HG02870 (cell line): ENCODE measurements at regions not wholly inside any gene's neighbourhood (a gene's known extent, or its start where the extent isn't known, plus 50 kb on each side); places are given as distances from the start of the nearest gene placed in this dataset.

ENCODE experiments used
- ATAC-seq: cut with Tn5 transposase; IDR thresholded peaks from one replicate; pipeline ENCODE4 v1.9.1; 2021; ENCODE audit warnings: mild to moderate bottlenecking, moderate library complexity; ENCODE audit not compliant: unreplicated experiment

DNA sequence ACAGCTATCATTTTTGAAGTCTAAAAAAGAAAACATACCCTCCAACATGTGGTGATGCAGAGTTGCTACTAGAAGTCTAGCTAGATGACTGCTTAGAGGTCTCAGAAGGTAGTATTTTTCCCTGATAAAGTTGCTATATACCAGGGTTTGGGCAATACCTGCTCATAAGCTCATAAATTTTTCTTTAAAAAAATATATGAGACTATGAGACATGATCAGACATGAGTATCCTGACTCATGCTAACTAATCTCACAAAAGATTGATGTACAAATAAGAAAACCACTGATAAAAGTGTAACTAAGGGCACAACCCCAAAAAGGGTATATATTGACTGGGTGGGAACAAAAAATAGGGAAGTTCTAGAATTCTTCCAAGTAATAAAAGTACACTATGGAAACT, 740.9 kb downstream of the METTL15 start:
- no peak for ATAC-seq

- no peak for ATAC-seq
Observed at GRCh38 chr11:28842716-28843115, 734.5 kb downstream of the METTL15 start.

- ATAC-seq: no peak
Observed at GRCh38 chr11:28838741-28839140, 730.6 kb downstream of the METTL15 start.

DNA sequence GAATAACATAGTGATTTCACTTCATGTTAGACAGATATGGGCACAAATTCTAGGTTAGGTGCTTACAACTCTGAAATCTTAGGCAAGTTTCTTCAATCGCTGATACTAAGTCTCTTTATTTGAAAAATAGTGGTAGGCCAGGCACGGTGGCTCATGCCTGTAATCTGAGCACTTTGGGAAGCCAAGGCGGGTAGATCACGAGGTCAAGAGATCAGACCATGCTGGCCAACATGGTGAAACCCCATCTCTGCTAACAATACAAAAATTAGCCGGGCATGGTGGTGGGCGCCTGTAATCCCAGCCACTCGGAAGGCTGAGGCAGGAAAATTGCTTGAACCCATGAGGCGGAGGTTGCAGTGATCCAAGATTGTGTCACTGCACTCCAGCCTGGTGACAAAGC, 729.4 kb downstream of the METTL15 start:
- no peak for ATAC-seq

DNA sequence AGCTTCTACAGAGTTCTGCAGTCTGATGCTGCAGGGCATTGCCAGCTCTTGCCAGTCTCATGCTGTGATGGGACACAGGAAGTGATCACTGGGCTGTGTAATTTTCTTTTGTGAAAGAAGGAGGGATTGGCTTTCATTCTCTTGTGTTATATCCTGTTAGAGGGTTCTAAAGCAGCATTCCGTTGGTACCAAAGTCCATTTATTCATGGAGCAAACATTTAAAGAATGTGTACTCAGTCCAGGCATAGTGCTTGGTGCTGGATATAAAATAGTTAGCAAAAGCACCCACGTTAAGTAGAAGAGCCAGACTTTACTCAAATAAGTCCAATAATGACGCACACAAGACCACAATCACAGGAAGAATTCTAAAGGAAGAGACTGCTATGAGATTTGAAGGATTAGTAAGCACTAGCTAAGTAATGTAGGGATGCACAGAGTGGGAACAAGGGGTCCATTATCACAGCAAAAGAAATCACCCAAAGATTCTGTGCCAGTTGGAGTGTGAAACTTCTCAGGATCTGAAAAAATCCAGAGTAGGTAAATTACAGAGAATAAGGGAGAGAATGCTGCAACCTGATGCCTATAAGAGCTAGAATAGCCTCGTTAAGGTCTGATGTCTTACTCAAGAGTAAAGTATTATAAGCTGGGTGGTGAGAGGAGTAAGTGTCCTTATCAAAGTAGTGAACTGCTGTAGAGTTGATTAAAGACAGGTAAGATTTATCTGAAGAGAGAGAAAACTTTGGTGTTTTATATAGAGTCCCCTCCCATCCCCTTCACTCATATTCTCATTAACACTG, 728.3 kb downstream of the METTL15 start:
- no peak for ATAC-seq

DNA sequence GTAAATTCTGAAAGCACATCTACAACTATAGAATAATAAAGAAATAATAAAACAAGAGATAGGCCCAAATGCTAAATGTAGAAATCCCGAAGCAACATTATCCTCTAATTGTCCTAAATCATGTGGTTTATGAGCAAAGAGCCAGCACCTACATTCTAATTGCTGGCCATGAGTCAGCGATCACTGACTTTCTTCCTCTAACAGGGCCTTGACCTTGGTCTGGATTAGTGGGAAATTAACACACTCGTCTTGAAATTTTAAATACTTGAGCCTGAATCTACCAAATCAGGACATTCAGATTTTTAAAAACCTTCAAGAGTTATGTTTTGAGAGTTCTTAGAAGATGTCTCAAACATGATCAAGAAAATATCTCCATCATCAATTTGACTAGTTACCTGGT, 727.6 kb downstream of the METTL15 start:
- ATAC-seq: no peak

DNA sequence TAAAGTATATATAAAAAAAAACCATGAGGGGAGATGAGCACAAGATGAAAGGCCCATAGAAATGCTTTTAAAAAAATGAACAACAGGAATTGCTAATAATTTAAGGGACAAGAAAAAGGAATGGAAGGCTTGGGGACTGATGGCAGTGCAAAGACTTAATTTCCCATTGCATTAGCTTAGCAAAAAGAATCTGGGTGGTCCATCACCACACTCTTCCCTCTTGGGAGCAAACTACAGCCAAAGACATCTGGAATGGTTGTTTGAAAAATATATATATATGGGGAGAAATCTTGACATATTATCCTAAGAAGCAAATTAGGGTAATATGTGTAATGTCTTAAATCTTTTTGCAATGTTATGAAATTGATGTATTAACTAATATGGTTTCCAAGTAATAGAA, 727.1 kb downstream of the METTL15 start:
- no peak for ATAC-seq

DNA sequence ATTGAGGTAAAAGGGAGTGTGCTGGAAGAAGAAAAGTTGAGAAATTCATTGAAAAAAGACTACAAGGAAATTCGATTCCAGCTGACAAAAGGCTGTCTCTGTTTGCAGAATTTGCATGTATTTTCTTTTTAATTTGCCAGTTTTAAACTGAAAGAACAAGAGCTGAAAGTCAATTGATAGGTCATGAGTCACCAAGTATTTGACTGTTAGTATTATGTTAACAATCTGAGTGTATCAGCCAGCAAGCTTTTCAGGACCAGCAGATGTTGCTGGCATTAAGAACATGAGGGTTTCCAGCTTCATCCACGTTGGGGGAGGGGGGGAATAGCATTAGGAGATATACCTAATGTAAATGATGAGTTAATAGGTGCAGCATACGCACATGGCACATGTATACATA, 726.7 kb downstream of the METTL15 start:
- ATAC-seq: no peak

DNA sequence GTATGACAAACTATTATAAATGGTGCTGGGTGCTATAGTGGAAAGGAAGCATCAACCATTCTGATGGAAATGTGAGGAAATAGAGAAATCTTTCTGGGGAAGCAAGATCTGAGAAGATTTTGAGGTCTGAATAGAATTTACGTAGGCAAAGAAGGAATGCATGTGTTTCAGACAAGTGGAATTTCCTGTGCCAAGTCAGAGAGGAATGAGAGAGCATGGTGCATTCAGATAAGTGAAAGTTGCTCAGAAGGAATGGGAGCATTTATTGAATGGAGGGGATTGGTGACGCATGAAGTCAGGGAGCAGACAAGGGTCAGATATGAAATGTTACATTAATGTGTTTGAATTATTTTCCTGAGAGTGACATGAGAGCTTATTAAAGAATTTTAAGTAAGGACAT, 725.5 kb downstream of the METTL15 start:
- no peak for ATAC-seq

GRCh38 chr11:28833169-28833568, 725.0 kb downstream of the METTL15 start:
- no peak for ATAC-seq

DNA sequence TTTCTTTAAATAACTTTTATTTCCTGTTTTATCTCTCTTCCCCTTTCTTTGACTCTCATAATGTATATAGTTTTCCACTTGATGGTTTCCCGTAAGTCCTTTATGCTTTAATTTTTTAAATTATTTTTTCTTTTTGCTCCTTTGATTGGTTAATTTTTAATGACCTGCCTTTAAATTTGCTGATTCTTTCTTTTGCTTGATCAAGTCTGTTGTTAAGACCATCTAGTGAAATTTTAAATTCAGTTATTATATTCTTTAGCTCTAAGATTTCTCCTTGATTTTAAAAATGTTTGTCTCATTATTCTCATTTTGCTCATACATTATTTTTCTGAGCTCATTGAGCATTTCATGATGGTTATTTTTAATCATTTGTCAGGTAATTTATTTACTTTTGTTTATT, 718.6 kb downstream of the METTL15 start:
- ATAC-seq: no peak

- ATAC-seq: no peak
Observed at GRCh38 chr11:28822576-28822975, 714.4 kb downstream of the METTL15 start.

DNA sequence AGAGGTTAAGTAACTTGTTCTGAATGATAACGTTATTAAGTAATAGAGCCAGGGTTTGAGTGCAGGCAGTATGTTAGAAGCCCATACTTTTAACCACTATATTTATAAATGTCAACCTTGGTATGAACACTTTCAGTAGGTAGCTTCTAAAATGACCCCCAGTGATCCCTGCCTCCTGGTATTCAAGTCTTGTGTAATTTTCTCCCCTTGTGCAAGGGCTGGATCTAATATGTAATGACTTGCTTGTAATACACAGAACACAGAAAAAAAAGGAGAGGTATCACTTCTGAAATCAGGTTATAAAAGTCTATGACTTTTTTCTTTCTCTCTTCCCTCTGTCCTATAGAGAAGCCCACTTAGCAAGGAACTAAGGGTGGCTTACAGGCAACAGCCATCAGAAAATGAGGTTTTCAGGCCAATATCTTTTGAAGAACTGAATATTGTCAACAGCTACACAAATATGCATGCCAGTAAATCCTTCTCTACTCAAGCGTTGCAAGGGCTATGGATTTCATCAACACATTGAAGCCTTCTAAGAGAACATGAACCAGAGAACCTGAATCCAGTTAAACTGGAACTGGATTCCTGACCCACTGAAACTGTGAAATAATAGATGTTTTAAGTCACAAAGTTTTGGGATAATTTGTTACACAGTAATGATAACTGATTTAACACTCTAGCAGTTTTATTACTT, 712.3 kb downstream of the METTL15 start:
- no peak for ATAC-seq

- ATAC-seq: no peak
Observed at GRCh38 chr11:28819741-28820140, 711.6 kb downstream of the METTL15 start.

DNA sequence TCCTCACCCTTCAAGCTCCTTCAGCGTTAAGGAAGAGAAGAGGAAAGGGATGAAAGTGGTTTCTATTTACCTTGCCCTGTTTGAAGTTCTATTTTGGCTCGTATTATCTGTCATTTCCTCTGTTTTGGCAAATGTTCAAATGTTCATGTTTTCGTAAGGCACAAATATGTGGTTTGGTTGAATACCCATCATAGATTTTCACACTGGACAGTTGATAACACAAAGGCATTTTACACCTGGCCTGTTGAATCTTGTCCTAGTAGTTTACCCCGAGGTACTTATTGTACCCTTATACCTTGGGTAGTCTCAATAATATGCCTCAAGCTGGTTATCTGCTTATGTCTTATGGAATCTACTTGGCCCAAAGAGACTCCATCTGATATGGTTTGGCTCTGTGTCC, 706.9 kb downstream of the METTL15 start:
- no peak for ATAC-seq

GRCh38 chr11:28808771-28809170, 700.6 kb downstream of the METTL15 start:
- ATAC-seq: no peak

DNA sequence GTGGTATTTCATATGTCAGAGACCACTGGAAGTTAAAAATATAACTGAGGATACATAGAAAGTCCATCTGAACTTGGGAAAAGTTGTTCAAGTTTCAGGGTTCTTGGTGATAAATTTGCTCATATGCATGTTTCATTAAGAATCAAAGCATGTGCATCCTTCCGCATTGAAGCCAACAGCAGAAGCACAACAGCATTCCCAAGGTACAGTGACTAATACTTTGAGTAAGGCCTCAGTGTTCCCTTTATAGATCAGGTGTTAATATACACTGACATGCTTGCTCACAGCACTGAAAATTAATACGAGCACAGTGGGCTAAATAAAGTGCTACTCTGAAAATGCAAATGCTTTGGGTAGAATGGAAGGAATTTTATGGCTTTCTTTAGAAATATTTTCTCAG, 691.1 kb downstream of the METTL15 start:
- ATAC-seq: no peak

GRCh38 chr11:28798286-28798685, 690.1 kb downstream of the METTL15 start:
- ATAC-seq: no peak

GRCh38 chr11:28797536-28797935, 689.3 kb downstream of the METTL15 start:
- ATAC-seq: no peak

- ATAC-seq: no peak
Observed at GRCh38 chr11:28794405-28794804, 686.2 kb downstream of the METTL15 start.

GRCh38 chr11:28793282-28793738, 685.1 kb downstream of the METTL15 start:
- ATAC-seq: no peak

- ATAC-seq: no peak
Observed at GRCh38 chr11:28792856-28793255, 684.7 kb downstream of the METTL15 start.
